ENCODE measurements at regions not wholly inside any gene's neighbourhood (a gene's known extent, or its start where the extent isn't known, plus 50 kb on each side); places are given as distances from the start of the nearest gene placed in this dataset.

DNA sequence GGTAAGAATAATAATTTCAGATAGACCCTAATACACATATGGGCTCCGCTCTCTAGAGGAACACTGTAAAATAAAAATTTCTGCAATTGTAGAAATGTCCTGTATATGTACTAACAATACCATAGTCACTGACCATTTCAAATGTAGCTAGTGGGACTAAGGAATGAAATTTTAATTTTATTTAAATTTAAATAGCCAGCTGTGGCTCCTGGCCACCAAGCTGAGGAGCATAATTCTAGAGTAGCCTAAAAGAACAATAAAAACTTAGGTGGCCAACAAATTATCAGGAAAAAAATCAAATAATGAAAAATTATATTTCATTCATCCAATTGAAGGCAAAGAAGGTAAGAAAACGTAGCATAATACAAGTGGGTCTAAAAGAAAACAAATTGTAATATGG lies 240.9 kb upstream of the MIR17HG start:
- no peak overlapping the region for H3K4me3 ChIP-seq
- no peak for DNase-seq (ENCODE audit: low spot score)
- H3K9me3 ChIP-seq, result no peaks in the 10 kb centered on the region
- no peak overlapping the region for H3K27ac ChIP-seq
- H3K4me1 ChIP-seq, result no peaks in the 10 kb centered on the region
- no peaks in the 10 kb centered on the region for H3K27me3 ChIP-seq
- H3K36me3 ChIP-seq, result no peaks in the 10 kb centered on the region
- TF ChIP-seq, protein P1, sequence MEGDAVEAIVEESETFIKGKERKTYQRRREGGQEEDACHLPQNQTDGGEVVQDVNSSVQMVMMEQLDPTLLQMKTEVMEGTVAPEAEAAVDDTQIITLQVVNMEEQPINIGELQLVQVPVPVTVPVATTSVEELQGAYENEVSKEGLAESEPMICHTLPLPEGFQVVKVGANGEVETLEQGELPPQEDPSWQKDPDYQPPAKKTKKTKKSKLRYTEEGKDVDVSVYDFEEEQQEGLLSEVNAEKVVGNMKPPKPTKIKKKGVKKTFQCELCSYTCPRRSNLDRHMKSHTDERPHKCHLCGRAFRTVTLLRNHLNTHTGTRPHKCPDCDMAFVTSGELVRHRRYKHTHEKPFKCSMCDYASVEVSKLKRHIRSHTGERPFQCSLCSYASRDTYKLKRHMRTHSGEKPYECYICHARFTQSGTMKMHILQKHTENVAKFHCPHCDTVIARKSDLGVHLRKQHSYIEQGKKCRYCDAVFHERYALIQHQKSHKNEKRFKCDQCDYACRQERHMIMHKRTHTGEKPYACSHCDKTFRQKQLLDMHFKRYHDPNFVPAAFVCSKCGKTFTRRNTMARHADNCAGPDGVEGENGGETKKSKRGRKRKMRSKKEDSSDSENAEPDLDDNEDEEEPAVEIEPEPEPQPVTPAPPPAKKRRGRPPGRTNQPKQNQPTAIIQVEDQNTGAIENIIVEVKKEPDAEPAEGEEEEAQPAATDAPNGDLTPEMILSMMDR (IDR thresholded peaks at IDR 0.05), result no peak

DNA sequence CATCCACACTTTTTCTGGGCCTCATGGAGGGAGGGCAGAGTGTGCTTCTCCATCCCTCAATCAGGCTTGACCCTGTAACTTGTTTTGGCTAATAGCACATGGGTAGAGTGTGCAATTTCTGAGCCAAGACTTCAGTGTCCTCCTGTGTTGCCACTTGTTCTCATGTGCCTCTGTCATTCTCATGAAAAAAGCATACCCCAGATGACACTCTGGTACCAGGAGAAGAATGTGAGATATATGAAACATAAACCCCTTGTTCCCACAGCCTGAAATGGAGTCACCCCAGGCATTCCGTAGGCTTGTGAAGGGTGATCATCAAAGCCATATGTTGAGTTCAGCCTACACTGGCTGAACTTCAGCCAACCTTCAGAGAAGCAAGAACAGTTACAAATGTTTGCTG lies 239.2 kb upstream of the MIR17HG start:
- Histone ChIP-seq H3K36me3 (no peaks in the 10 kb centered on the region), H3K9me3 (no peaks in the 10 kb centered on the region), H3K4me1 (no peaks in the 10 kb centered on the region), H3K27ac (no peak overlapping the region), H3K27me3 (no peaks in the 10 kb centered on the region), H3K4me3 (no peak overlapping the region)
- no peak for DNase-seq (ENCODE audit: low spot score)
- TF ChIP-seq, protein P1 (IDR thresholded peaks at IDR 0.05), result no peak

DNA sequence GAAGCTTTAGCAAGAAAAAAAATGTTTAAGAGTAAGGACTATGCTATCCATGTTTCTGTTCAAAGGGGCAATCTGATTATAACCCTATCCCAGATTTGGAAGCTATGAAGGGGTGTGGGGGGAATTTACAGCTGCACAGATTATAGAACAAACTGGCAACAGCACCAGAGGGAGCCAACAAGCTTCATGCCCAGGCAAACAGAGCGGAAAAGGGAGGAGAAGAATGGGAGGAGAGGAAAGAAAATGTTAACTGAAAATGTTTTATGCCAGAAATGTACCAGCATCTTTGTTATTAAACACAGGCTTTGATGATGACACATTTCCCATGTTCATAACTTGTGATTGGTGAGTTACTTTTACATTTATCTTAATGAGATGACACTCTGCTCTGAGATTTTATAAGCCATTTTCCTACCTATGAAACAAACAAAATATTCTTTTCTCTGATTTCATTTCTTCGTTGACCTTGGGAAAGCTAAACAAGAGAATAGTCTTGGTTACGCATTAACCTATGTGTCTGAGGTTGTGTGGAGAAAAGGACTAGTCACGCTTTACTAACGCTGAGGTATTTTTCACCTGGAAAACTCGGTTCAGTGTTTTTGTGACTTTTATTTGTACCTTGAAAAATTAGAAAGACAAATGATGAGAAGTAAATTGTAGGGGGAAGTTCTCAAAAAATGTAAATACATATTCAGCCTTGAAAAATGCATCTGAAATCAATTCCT lies 235.8 kb upstream of the MIR17HG start:
- no peaks in the 10 kb centered on the region for H3K36me3 ChIP-seq
- DNase-seq (ENCODE audit: low spot score), result no peak
- no peak overlapping the region for H3K4me3 ChIP-seq
- TF ChIP-seq, protein P1 (IDR thresholded peaks at IDR 0.05), result no peak
- no peaks in the 10 kb centered on the region for H3K27me3 ChIP-seq
- H3K9me3 ChIP-seq, result no peaks in the 10 kb centered on the region
- H3K27ac ChIP-seq, result no peak overlapping the region
- H3K4me1 ChIP-seq, result no peaks in the 10 kb centered on the region

DNA sequence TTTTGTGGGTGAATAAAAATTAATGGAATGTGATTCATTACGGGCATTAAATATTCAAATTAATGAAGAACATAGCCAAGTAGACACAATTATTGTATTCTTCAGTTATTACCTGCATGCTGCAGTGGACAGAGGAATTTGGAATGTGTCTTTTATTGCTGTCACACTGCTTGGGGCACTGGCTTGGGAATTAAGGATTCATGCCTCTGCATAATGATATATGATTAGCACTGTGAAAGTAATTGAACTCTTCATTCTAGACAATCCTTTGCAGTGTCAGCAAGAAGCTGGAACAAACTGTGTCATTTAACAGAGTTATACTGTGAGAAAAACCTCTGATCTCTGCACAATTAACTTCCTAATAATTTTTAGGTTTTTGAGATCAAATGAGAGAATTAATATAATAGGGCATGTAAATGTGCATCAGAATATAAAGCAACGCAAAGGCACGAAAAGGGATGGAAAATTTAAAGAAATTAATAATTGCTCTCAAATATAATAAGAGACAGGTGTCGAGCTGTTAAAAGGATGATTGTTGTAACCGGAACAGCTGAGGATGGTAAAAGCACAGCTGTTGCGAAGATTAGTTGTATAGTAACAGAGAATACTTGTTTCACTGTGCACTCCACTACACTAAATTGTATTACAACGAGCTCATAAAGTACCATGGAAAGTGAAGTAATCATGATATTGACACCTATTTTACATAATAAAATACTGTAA lies 235.1 kb upstream of the MIR17HG start:
- no peak for DNase-seq (ENCODE audit: low spot score)
- Histone ChIP-seq H3K27ac (no peak overlapping the region), H3K4me1 (no peaks in the 10 kb centered on the region), H3K36me3 (no peaks in the 10 kb centered on the region), H3K27me3 (no peaks in the 10 kb centered on the region), H3K9me3 (no peaks in the 10 kb centered on the region), H3K4me3 (no peak overlapping the region)
- TF ChIP-seq, protein P1 (IDR thresholded peaks at IDR 0.05), result no peak

DNA sequence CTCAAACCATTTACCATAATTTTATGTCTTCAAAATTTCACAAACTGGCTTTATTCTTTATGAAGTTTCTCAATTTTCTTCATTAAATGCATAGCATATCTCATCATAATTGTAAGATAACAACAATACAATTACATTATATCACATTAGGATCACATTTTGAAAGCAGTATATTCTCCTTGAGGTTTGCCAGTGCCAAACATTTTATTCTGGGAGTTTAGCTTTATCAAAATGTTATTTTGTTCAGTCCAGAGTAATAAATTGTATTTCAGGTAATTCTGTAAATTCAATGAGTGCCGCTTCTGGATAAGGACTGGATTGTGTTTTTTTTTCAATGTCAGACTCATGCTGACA lies 234.6 kb upstream of the MIR17HG start:
- Histone ChIP-seq H3K4me3 (no peak overlapping the region), H3K9me3 (no peaks in the 10 kb centered on the region), H3K36me3 (no peaks in the 10 kb centered on the region), H3K27ac (no peak overlapping the region), H3K4me1 (no peaks in the 10 kb centered on the region), H3K27me3 (no peaks in the 10 kb centered on the region)
- TF ChIP-seq, protein P1 (IDR thresholded peaks at IDR 0.05), result no peak
- no peak for DNase-seq (ENCODE audit: low spot score)

Measured in right atrium auricular region (tissue), 2 donors.